HG02588 (cell line): ENCODE measurements at regions not wholly inside any gene's neighbourhood (a gene's known extent, or its start where the extent isn't known, plus 50 kb on each side); places are given as distances from the start of the nearest gene placed in this dataset.

ENCODE experiments used
- ATAC-seq: cut with Tn5 transposase; IDR thresholded peaks from one replicate; pipeline ENCODE4 v1.9.1; 2021; ENCODE audit warnings: mild to moderate bottlenecking, moderate library complexity; ENCODE audit not compliant: unreplicated experiment

GRCh38 chr3:135848051-135848450 is 117.5 kb upstream of the PPP2R3A start:
- no peak for ATAC-seq

GRCh38 chr3:135849827-135850226 is 115.7 kb upstream of the PPP2R3A start:
- no peak for ATAC-seq

GRCh38 chr3:135851201-135852081 is 114.1 kb upstream of the PPP2R3A start:
- ATAC-seq, result no peak

GRCh38 chr3:135853981-135854380 is 111.5 kb upstream of the PPP2R3A start:
- no peak for ATAC-seq

GRCh38 chr3:135860761-135861160 is 104.8 kb upstream of the PPP2R3A start:
- no peak for ATAC-seq

GRCh38 chr3:135862361-135862760 is 103.2 kb upstream of the PPP2R3A start:
- no peak for ATAC-seq

- ATAC-seq, result no peak
Measured at GRCh38 chr3:135864060-135864459, 101.5 kb upstream of the PPP2R3A start.

- ATAC-seq, result no peak
Measured at GRCh38 chr3:135865085-135865484, 100.4 kb upstream of the PPP2R3A start.

GRCh38 chr3:135865553-135865952 is 100.0 kb upstream of the PPP2R3A start:
- no peak for ATAC-seq

- ATAC-seq, result no peak
Measured at GRCh38 chr3:135867911-135868310, 97.6 kb upstream of the PPP2R3A start.

- no peak for ATAC-seq
Measured at GRCh38 chr3:135868801-135869200, 96.7 kb upstream of the PPP2R3A start.

- ATAC-seq, result no peak
Measured at GRCh38 chr3:135869439-135870105, 96.0 kb upstream of the PPP2R3A start.

GRCh38 chr3:135871311-135871710 is 94.2 kb upstream of the PPP2R3A start:
- no peak for ATAC-seq

- ATAC-seq, result no peak
Measured at GRCh38 chr3:135874035-135874434, 91.5 kb upstream of the PPP2R3A start.

GRCh38 chr3:135878501-135878900 is 87.0 kb upstream of the PPP2R3A start:
- ATAC-seq, result no peak

- no peak for ATAC-seq
Measured at GRCh38 chr3:135885885-135886284, 79.6 kb upstream of the PPP2R3A start.

GRCh38 chr3:135887220-135887619 is 78.3 kb upstream of the PPP2R3A start:
- no peak for ATAC-seq

- no peak for ATAC-seq
Measured at GRCh38 chr3:135889443-135889842, 76.1 kb upstream of the PPP2R3A start.

GRCh38 chr3:135891121-135891520 is 74.4 kb upstream of the PPP2R3A start:
- ATAC-seq, result no peak

- no peak for ATAC-seq
Measured at GRCh38 chr3:135895106-135895733, 70.3 kb upstream of the PPP2R3A start.

- ATAC-seq, result no peak
Measured at GRCh38 chr3:135895734-135896121, 69.8 kb upstream of the PPP2R3A start.

- ATAC-seq, result no peak
Measured at GRCh38 chr3:135896613-135897012, 68.9 kb upstream of the PPP2R3A start.
